ENCODE measurements at regions not wholly inside any gene's neighbourhood (a gene's known extent, or its start where the extent isn't known, plus 50 kb on each side); places are given as distances from the start of the nearest gene placed in this dataset.
"Not testable (repeated sequence)": the region's sequence is repeated elsewhere in the genome, so short reads cannot be mapped to it uniquely, and the experiment has no call there.

- DNase-seq: no peak
Observed at GRCh38 chr10:57472823-57473619, 794.7 kb downstream of the IPMK start.

- no peak for DNase-seq
Observed at GRCh38 chr10:57468894-57469432, 798.7 kb downstream of the IPMK start.

- DNase-seq: no peak
Observed at GRCh38 chr10:57465155-57465554, 802.5 kb downstream of the IPMK start.

GRCh38 chr10:57460540-57460939, 807.2 kb downstream of the IPMK start:
- DNase-seq: no peak

GRCh38 chr10:57457972-57458512, 809.7 kb downstream of the IPMK start:
- no peak for DNase-seq

GRCh38 chr10:57430376-57430775, 837.3 kb downstream of the IPMK start:
- DNase-seq: no peak

- no peak for DNase-seq
Observed at GRCh38 chr10:57420881-57421280, 846.8 kb downstream of the IPMK start.

GRCh38 chr10:57418476-57418875, 849.2 kb downstream of the IPMK start:
- DNase-seq: no peak

- DNase-seq: no peak
Observed at GRCh38 chr10:57395923-57396322, 871.8 kb downstream of the IPMK start.

GRCh38 chr10:57367412-57367811, 900.3 kb downstream of the IPMK start:
- no peak for DNase-seq

- DNase-seq: no peak
Observed at GRCh38 chr10:57362811-57363210, 904.9 kb downstream of the IPMK start.

GRCh38 chr10:57353403-57354003, 914.2 kb downstream of the IPMK start:
- DNase-seq: no peak

GRCh38 chr10:57351076-57351475, 916.6 kb downstream of the IPMK start:
- DNase-seq: no peak

- no peak for DNase-seq
Observed at GRCh38 chr10:57341294-57341693, 926.4 kb downstream of the IPMK start.

GRCh38 chr10:57338823-57339558, 928.7 kb downstream of the IPMK start:
- no peak for DNase-seq

GRCh38 chr10:57336865-57337264, 930.8 kb downstream of the IPMK start:
- DNase-seq: no peak

GRCh38 chr10:57336341-57336740, 931.4 kb downstream of the IPMK start:
- no peak for DNase-seq

- no peak for DNase-seq
Observed at GRCh38 chr10:57334523-57334922, 933.2 kb downstream of the IPMK start.

- DNase-seq: no peak
Observed at GRCh38 chr10:57333880-57334279, 933.8 kb downstream of the IPMK start.

- DNase-seq: not testable (repeated sequence)
Observed at GRCh38 chr10:57321400-57321854, 946.3 kb downstream of the IPMK start.

- no peak for DNase-seq
Observed at GRCh38 chr10:57320416-57320815, 947.3 kb downstream of the IPMK start.

- no peak for DNase-seq
Observed at GRCh38 chr10:57314046-57314445, 953.0 kb upstream of the ZWINT start.

GRCh38 chr10:57303566-57303965, 942.5 kb upstream of the ZWINT start:
- no peak for DNase-seq
